Dendritic cell treated with granulocyte-macrophage colony-stimulating factor and Interleukin-4, amounts not matched to agents 40 ng/mL and 50 ng/mL, for 4 days (primary cell): ENCODE measurements at regions not wholly inside any gene's neighbourhood (a gene's known extent, or its start where the extent isn't known, plus 50 kb on each side); places are given as distances from the start of the nearest gene placed in this dataset.

ENCODE experiments used
- H3K27ac Mint-ChIP-seq: one replicate; pipeline ENCODE4 v1.8.0; 2022; ENCODE audit warnings: mild to moderate bottlenecking, mixed read lengths
- H3K27me3 Mint-ChIP-seq: one replicate; pipeline ENCODE4 v1.8.0; 2022; ENCODE audit warnings: mild to moderate bottlenecking, mixed read lengths
- H3K36me3 Mint-ChIP-seq: one replicate; pipeline ENCODE4 v1.8.0; 2022; ENCODE audit warnings: low read depth, mixed read lengths
- H3K4me1 Mint-ChIP-seq: one replicate; pipeline ENCODE4 v1.8.0; 2022; ENCODE audit warnings: low read depth, mixed read lengths
- H3K4me3 Mint-ChIP-seq: one replicate; pipeline ENCODE4 v1.8.0; 2022; ENCODE audit warnings: mild to moderate bottlenecking, moderate library complexity, mixed read lengths
- H3K9me3 Mint-ChIP-seq: one replicate; pipeline ENCODE4 v1.8.0; 2022; ENCODE audit warnings: mixed read lengths
- intact Hi-C: fragments of 100-400 bp; cut with micrococcal nuclease; formaldehyde crosslinking; loops from one replicate; pipeline ENCODE4 v1.15.0; 2022

DNA sequence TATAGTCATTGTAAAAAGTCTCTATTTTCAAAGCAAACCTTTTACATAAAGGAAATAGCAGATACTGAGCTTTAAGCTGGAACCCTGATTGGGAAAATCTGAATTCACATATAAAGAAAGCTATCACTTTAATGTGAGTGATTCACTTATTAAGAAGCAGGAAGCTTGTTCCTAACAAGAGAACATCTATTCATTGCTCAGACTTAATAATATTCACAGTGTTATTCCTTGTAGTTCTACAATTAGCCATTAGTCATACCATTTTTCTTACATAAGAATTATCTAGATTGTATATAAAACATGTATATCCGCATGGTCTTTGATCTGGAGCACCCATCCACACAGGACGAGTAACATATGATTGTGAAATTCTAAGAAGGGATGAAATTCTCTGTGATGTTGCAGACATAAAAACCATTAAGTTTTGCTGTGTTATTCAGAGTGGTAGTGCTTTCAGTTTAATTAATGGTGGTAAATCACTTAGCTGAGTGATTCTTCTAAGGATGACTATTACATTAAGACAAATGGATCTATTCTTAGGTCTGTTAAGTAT is 71.1 kb upstream of the FOXQ1 start:
- H3K36me3 Mint-ChIP-seq = no peaks in the 10 kb centered on the region

DNA sequence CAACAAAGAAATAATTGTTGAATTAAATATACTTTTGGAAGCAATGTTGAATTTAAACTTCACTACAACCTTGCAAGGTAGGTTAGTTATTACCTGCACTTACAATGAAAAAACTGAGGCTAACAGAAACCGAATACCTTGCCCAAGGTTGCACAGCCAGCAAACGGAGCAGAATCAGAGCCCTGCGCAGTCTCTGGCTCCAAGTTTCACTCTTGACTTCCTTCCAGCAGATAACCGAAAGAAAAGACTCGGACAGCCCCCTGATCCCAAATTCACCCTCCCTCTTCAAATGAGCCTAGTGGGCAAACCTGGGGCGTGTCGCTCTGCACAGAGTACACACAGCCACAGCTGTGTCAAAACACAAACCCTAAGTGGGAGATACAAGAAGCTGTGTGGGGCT is 72.1 kb upstream of the FOXQ1 start:
- Mint-ChIP-seq H3K36me3 (no peaks in the 10 kb centered on the region), H3K4me3 (no peak overlapping the region), H3K4me1 (no peaks in the 10 kb centered on the region), H3K9me3 (no peaks in the 10 kb centered on the region), H3K27me3 (peaks cover 18% of the 10 kb centered on the region), H3K27ac (no peak overlapping the region)
- intact Hi-C loops = no loop called here

More for the DNA sequence above, 71.1 kb upstream of the FOXQ1 start:
- no peaks in the 10 kb centered on the region for H3K9me3 Mint-ChIP-seq
- intact Hi-C loops = no loop called here
- peaks cover 19% of the 10 kb centered on the region for H3K27me3 Mint-ChIP-seq
- no peak overlapping the region for H3K4me3 Mint-ChIP-seq
- no peak overlapping the region for H3K27ac Mint-ChIP-seq
- H3K4me1 Mint-ChIP-seq = no peaks in the 10 kb centered on the region

GRCh38 chr6:1238040-1238439 is 73.9 kb upstream of the FOXQ1 start:
- H3K27me3 Mint-ChIP-seq = peaks cover 13% of the 10 kb centered on the region
- H3K4me1 Mint-ChIP-seq = no peaks in the 10 kb centered on the region
- no peaks in the 10 kb centered on the region for H3K36me3 Mint-ChIP-seq

GRCh38 chr6:1237636-1238035 is 74.3 kb upstream of the FOXQ1 start:
- no peak overlapping the region for H3K27ac Mint-ChIP-seq

More at GRCh38 chr6:1238040-1238439, 73.9 kb upstream of the FOXQ1 start:
- Mint-ChIP-seq H3K27ac (no peak overlapping the region), H3K4me3 (no peak overlapping the region), H3K9me3 (no peaks in the 10 kb centered on the region)
- intact Hi-C loops = no loop called here

DNA sequence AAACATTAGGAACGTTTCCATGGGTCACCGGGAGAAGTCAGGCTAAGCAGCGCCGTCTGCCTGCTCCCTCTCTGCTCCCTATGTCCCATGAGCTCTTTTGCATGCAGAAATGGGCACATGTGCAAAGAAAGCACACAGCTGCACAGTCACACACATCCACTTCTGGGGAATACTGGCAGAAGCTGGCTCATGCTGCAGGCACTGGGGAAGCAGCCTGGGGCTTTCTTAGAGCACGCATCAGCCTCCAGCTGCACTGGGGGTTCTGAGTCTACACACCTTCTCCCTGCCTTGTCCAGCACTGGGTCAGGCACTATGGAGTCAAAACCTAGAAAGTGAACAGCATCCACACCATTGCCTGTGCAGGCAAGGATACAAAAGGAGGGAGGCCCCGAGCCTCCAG is 76.1 kb upstream of the FOXQ1 start:
- Mint-ChIP-seq H3K27me3 (peaks cover 10% of the 10 kb centered on the region), H3K36me3 (no peaks in the 10 kb centered on the region), H3K9me3 (no peaks in the 10 kb centered on the region), H3K27ac (no peak overlapping the region), H3K4me3 (no peak overlapping the region), H3K4me1 (no peaks in the 10 kb centered on the region)
- intact Hi-C loops = no loop called here

More at GRCh38 chr6:1237636-1238035, 74.3 kb upstream of the FOXQ1 start:
- H3K4me3 Mint-ChIP-seq = no peak overlapping the region
- intact Hi-C loops = no loop called here
- H3K4me1 Mint-ChIP-seq = no peaks in the 10 kb centered on the region
- H3K9me3 Mint-ChIP-seq = no peaks in the 10 kb centered on the region
- H3K27me3 Mint-ChIP-seq = peaks cover 16% of the 10 kb centered on the region
- no peaks in the 10 kb centered on the region for H3K36me3 Mint-ChIP-seq

- Mint-ChIP-seq H3K4me1 (no peaks in the 10 kb centered on the region), H3K27ac (no peak overlapping the region), H3K9me3 (no peaks in the 10 kb centered on the region), H3K4me3 (no peak overlapping the region), H3K36me3 (no peaks in the 10 kb centered on the region), H3K27me3 (peaks cover 14% of the 10 kb centered on the region)
- intact Hi-C loops = no loop called here
Observed at GRCh38 chr6:1233924-1234323, 78.0 kb upstream of the FOXQ1 start.

GRCh38 chr6:1232578-1232977 is 79.3 kb upstream of the FOXQ1 start:
- Mint-ChIP-seq H3K4me3 (no peak overlapping the region), H3K36me3 (no peaks in the 10 kb centered on the region), H3K9me3 (no peaks in the 10 kb centered on the region), H3K27me3 (peaks cover 11% of the 10 kb centered on the region), H3K4me1 (no peaks in the 10 kb centered on the region), H3K27ac (no peak overlapping the region)
- intact Hi-C loops = no loop called here

DNA sequence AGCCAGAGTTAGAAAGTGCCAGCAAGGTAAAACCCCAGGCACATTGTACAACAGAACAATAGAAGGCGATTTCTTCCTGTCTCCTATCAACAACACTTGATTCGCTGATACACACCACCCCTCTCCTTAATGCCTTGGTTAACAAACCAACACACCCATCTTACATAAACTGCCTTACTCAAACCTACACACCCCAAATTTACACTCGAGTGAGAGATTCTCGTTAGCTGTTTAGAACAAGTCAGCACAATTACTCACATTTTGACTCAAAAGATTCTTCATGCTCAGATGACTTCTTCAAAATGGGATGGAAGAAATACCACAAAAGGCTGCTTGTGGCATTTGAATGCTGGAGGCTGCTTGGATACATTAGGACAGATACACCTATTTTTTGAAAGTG is 80.0 kb upstream of the FOXQ1 start:
- intact Hi-C loops = no loop called here
- no peaks in the 10 kb centered on the region for H3K4me1 Mint-ChIP-seq
- H3K27me3 Mint-ChIP-seq = peaks cover 11% of the 10 kb centered on the region
- no peak overlapping the region for H3K27ac Mint-ChIP-seq
- H3K4me3 Mint-ChIP-seq = no peak overlapping the region
- H3K9me3 Mint-ChIP-seq = no peaks in the 10 kb centered on the region
- no peaks in the 10 kb centered on the region for H3K36me3 Mint-ChIP-seq

DNA sequence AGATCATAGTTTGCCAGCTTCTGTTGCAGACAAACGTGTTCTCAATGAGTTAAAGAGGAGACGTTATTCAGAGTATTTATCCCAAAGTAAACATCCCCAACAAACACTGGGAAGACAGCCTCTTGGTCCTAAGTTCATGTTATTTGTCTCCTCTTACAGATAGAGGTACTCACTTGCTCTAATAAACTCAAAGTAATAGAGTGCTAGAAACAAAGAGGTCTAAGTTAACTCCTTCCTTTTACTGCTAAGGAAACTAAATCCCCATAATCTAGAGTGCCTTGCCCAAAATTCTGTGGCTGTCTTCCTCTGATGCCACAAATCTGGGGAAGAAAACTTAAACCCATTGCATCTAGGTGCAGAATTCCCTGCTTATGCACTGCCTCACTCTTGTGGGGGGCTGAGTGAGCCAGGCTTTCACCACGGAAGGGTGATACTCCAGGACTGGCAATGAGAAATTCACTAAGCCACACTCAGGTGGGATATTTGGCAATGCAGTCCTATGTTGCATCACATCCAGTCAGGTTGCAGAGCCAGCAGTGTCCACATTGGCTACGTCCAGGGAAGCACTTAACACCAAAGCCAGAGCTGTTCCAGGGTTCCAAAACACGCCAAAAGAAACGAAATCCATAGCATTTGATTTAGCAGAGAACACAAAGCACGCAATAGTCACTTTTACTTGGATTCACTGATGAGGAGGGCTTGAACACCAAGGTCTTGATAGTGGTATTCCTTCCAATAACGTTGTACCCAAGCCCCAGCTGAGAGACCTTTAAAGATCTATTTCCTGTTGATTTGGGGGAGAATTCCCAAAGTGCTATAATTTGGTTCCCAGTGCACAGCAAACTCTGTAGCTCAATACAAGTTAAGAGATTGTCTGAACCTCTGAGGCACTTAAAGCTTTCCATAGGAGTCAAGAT is 81.0 kb upstream of the FOXQ1 start:
- intact Hi-C loops = no loop called here
- no peak overlapping the region for H3K27ac Mint-ChIP-seq
- no peaks in the 10 kb centered on the region for H3K4me1 Mint-ChIP-seq
- H3K36me3 Mint-ChIP-seq = no peaks in the 10 kb centered on the region
- peaks cover 11% of the 10 kb centered on the region for H3K27me3 Mint-ChIP-seq
- no peaks in the 10 kb centered on the region for H3K9me3 Mint-ChIP-seq
- H3K4me3 Mint-ChIP-seq = no peak overlapping the region

- intact Hi-C loops = no loop called here
- Mint-ChIP-seq H3K27ac (no peak overlapping the region), H3K36me3 (no peaks in the 10 kb centered on the region), H3K9me3 (no peaks in the 10 kb centered on the region), H3K4me3 (no peak overlapping the region), H3K27me3 (peaks cover 11% of the 10 kb centered on the region), H3K4me1 (no peaks in the 10 kb centered on the region)
Observed at GRCh38 chr6:1230281-1230680, 81.6 kb upstream of the FOXQ1 start.

DNA sequence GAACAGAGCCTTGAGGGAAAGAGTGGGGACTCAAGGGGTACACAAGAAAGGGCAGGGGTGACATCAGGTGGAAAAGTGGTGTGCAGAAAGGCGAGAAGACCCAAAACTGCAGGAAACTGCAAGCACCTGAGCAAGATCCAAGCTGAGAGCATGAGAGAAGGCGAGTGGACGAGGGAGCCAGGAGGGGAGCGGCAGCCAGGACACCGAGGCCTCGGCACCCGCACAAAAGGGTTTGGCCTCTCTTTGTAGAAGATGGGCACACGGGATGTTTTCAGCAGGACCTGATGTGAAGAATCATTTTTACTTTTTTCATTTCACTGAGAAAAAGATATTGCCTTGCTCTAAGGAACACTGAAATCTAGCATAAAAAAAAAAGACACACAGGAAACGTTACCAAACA is 82.1 kb upstream of the FOXQ1 start:
- Mint-ChIP-seq H3K4me3 (no peak overlapping the region), H3K4me1 (no peaks in the 10 kb centered on the region), H3K27me3 (peaks cover 11% of the 10 kb centered on the region), H3K27ac (no peak overlapping the region), H3K9me3 (no peaks in the 10 kb centered on the region), H3K36me3 (no peaks in the 10 kb centered on the region)
- intact Hi-C loops = no loop called here

- Mint-ChIP-seq H3K4me3 (no peak overlapping the region), H3K9me3 (no peaks in the 10 kb centered on the region), H3K27me3 (peaks cover 9% of the 10 kb centered on the region), H3K36me3 (no peaks in the 10 kb centered on the region), H3K27ac (no peak overlapping the region), H3K4me1 (no peaks in the 10 kb centered on the region)
- intact Hi-C loops = no loop called here
Observed at GRCh38 chr6:1229301-1229700, 82.6 kb upstream of the FOXQ1 start.

GRCh38 chr6:1228754-1229191 is 83.1 kb upstream of the FOXQ1 start:
- intact Hi-C loops = no loop called here
- H3K4me1 Mint-ChIP-seq = no peaks in the 10 kb centered on the region
- H3K27me3 Mint-ChIP-seq = peaks cover 10% of the 10 kb centered on the region
- no peaks in the 10 kb centered on the region for H3K36me3 Mint-ChIP-seq
- H3K4me3 Mint-ChIP-seq = no peak overlapping the region
- no peaks in the 10 kb centered on the region for H3K9me3 Mint-ChIP-seq
- no peak overlapping the region for H3K27ac Mint-ChIP-seq

GRCh38 chr6:1227935-1228753 is 83.8 kb upstream of the FOXQ1 start:
- intact Hi-C loops = no loop called here
- Mint-ChIP-seq H3K4me1 (no peaks in the 10 kb centered on the region), H3K36me3 (no peaks in the 10 kb centered on the region), H3K27ac (no peak overlapping the region), H3K4me3 (no peak overlapping the region), H3K27me3 (peaks cover 10% of the 10 kb centered on the region), H3K9me3 (no peaks in the 10 kb centered on the region)
